ENCODE measurements at regions not wholly inside any gene's neighbourhood (a gene's known extent, or its start where the extent isn't known, plus 50 kb on each side); places are given as distances from the start of the nearest gene placed in this dataset.
"Not testable (repeated sequence)": the region's sequence is repeated elsewhere in the genome, so short reads cannot be mapped to it uniquely, and the experiment has no call there.

- in situ Hi-C loops (cut with HindIII; ENCODE audit: low sequenced_read_pairs): no loop called here
- TF ChIP-seq CTCF (IDR thresholded peaks at IDR 0.05; ENCODE audit: low read depth, low read length, missing control alignments): no peak
- no peak for DNase-seq (ENCODE audit: low read depth)
- H3K4me3 ChIP-seq (ENCODE audit: low read depth, low read length): no peak overlapping the region
These were observed 135.5 kb upstream of the CDKN3 start for GRCh38 chr14:54261283-54261682.

GRCh38 chr14:54266616-54267015 is 130.2 kb upstream of the CDKN3 start:
- DNase-seq (ENCODE audit: low read depth); in situ Hi-C loops (cut with HindIII; ENCODE audit: low sequenced_read_pairs); H3K4me3 ChIP-seq (ENCODE audit: low read depth, low read length): not testable (repeated sequence)

- TF ChIP-seq CTCF (IDR thresholded peaks at IDR 0.05; ENCODE audit: low read depth, low read length, missing control alignments): no peak
- in situ Hi-C loops (cut with HindIII; ENCODE audit: low sequenced_read_pairs): no loop called here
- H3K4me3 ChIP-seq (ENCODE audit: low read depth, low read length): no peak overlapping the region
- no peak for DNase-seq (ENCODE audit: low read depth)
These were observed 129.6 kb upstream of the CDKN3 start for GRCh38 chr14:54267172-54267571.

GRCh38 chr14:54275997-54276725 is 120.6 kb upstream of the CDKN3 start:
- TF ChIP-seq CTCF (IDR thresholded peaks at IDR 0.05; ENCODE audit: low read depth, low read length, missing control alignments): no peak
- no peak for DNase-seq (ENCODE audit: low read depth)
- in situ Hi-C loops (cut with HindIII; ENCODE audit: low sequenced_read_pairs): no loop called here
- no peak overlapping the region for H3K4me3 ChIP-seq (ENCODE audit: low read depth, low read length)

GRCh38 chr14:54278087-54278486 is 118.7 kb upstream of the CDKN3 start:
- no peak overlapping the region for H3K4me3 ChIP-seq (ENCODE audit: low read depth, low read length)
- in situ Hi-C loops (cut with HindIII; ENCODE audit: low sequenced_read_pairs): no loop called here
- TF ChIP-seq CTCF (IDR thresholded peaks at IDR 0.05; ENCODE audit: low read depth, low read length, missing control alignments): no peak
- no peak for DNase-seq (ENCODE audit: low read depth)

GRCh38 chr14:54278665-54279295 is 118.0 kb upstream of the CDKN3 start:
- in situ Hi-C loops (cut with HindIII; ENCODE audit: low sequenced_read_pairs): no loop called here

More at GRCh38 chr14:54278665-54279295, 118.0 kb upstream of the CDKN3 start:
- no peak overlapping the region for H3K4me3 ChIP-seq (ENCODE audit: low read depth, low read length)
- no peak for TF ChIP-seq CTCF (IDR thresholded peaks at IDR 0.05; ENCODE audit: low read depth, low read length, missing control alignments)
- DNase-seq (ENCODE audit: low read depth): no peak

Measured in astrocyte of the cerebellum (primary cell).